Activated T-helper 1 cell treated with anti-CD3 and anti-CD28 coated beads, Interleukin-12 subunit alpha, Interleukin-12 subunit beta, Interleukin-2, Interleukin-4 antibody, amounts not matched to agents 30 ng/mL and 10 ng/mL and 1 ng/mL, durations not matched to agents 14 hours and 24 hours and 36 hours (primary cell): ENCODE measurements at regions not wholly inside any gene's neighbourhood (a gene's known extent, or its start where the extent isn't known, plus 50 kb on each side); places are given as distances from the start of the nearest gene placed in this dataset.
A peak's percentile ranks its signal among the peaks of the same experiment; 100 is the strongest.

Experiments
- DNase-seq: peaks from one replicate; pipeline ENCODE4 v3.0.0; 2021; ENCODE audit warnings: low spot score
- H3K27ac Mint-ChIP-seq: one replicate; pipeline ENCODE4 v1.8.0; 2021; ENCODE audit warnings: mild to moderate bottlenecking, mixed read lengths
- H3K27me3 Mint-ChIP-seq: one replicate; pipeline ENCODE4 v1.8.0; 2022; ENCODE audit warnings: mild to moderate bottlenecking, moderate library complexity, mixed read lengths; ENCODE audit not compliant: insufficient read depth
- H3K36me3 Mint-ChIP-seq: one replicate; pipeline ENCODE4 v1.8.0; 2021; ENCODE audit warnings: low read depth, mixed read lengths
- H3K4me1 Mint-ChIP-seq: one replicate; pipeline ENCODE4 v1.8.0; 2021; ENCODE audit warnings: low read depth, mixed read lengths
- H3K4me3 Mint-ChIP-seq: one replicate; pipeline ENCODE4 v1.8.0; 2021; ENCODE audit warnings: mild to moderate bottlenecking, moderate library complexity, mixed read lengths
- H3K9me3 Mint-ChIP-seq: one replicate; pipeline ENCODE4 v1.8.0; 2021; ENCODE audit warnings: mixed read lengths
- intact Hi-C: fragments of 100-400 bp; cut with micrococcal nuclease; formaldehyde crosslinking; loops from one replicate; pipeline ENCODE4 v1.15.1; 2024

DNA sequence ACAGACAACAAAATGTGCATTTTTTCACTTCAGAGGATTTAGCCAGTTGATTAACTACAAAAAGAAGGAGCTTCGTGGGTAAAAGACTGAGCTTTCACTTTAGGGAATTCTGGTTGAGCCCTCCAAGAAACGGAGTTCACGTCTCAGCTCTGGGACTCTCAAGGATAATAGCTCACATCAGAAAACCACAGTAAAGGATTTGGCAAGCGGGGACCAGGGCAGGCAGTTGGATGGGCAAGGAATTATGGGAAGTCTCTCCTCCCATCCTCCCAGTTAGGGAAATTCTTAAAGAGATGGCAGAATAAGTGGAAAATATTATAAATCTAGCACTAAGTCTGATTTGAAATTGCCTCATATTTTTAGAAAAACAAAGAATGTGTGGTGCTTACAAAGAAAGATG lies 188.3 kb upstream of the EOMES start:
- DNase-seq = no peak
- Mint-ChIP-seq H3K36me3 (peaks cover 5% of the 10 kb centered on the region), H3K9me3 (no peaks in the 10 kb centered on the region), H3K4me1 (peaks cover 14% of the 10 kb centered on the region), H3K27ac (no peak overlapping the region), H3K4me3 (no peak overlapping the region), H3K27me3 (no peaks in the 10 kb centered on the region)
- intact Hi-C loops = no loop called here

DNA sequence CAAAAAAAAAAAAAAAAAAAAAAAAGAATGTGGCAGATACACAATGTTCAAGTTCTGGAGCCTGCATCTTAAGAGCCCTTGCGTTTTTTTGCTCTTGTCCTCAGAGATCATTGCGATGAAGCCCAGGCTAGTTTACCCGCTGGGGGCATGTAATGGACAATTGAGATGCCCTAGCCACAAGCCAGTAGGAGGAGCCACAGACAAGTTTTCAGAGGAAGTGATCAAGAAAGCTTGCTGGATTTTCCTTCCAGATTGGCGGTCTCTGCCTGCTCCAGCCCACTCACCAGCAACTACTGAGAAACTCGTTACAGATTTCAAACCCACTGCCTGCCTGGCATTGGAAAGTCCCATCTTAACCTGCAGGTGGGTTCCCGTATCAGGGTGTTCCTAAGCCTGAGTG lies 192.1 kb upstream of the EOMES start:
- no peaks in the 10 kb centered on the region for H3K9me3 Mint-ChIP-seq
- no peak overlapping the region for H3K27ac Mint-ChIP-seq
- no peaks in the 10 kb centered on the region for H3K27me3 Mint-ChIP-seq
- H3K4me3 Mint-ChIP-seq = no peak overlapping the region
- H3K4me1 Mint-ChIP-seq = no peaks in the 10 kb centered on the region
- DNase-seq = no peak
- peaks cover under 1% of the 10 kb centered on the region for H3K36me3 Mint-ChIP-seq
- intact Hi-C loops = no loop called here

GRCh38 chr3:27923349-27924068 lies 201.4 kb upstream of the EOMES start:
- DNase-seq = no peak
- H3K9me3 Mint-ChIP-seq = peaks cover 10% of the 10 kb centered on the region
- no peaks in the 10 kb centered on the region for H3K27me3 Mint-ChIP-seq
- H3K4me3 Mint-ChIP-seq = peak overlapping the region; percentile 55
- peaks cover 52% of the 10 kb centered on the region for H3K4me1 Mint-ChIP-seq
- H3K36me3 Mint-ChIP-seq = peaks cover 11% of the 10 kb centered on the region
- peak overlapping the region; percentile 65 for H3K27ac Mint-ChIP-seq
- intact Hi-C loops = loop anchor here (1.0 to 5.0 kb wide), 6 partner anchors 17 to 403 kb away; no protein-coding TSS in a partner anchor

GRCh38 chr3:27927882-27928281 lies 205.8 kb upstream of the EOMES start:
- no peak for DNase-seq
- no peaks in the 10 kb centered on the region for H3K27me3 Mint-ChIP-seq
- H3K4me3 Mint-ChIP-seq = peak overlapping the region; percentile 62
- peaks cover 19% of the 10 kb centered on the region for H3K36me3 Mint-ChIP-seq
- peak overlapping the region; percentile 82 for H3K27ac Mint-ChIP-seq
- peaks cover 23% of the 10 kb centered on the region for H3K9me3 Mint-ChIP-seq
- intact Hi-C loops = loop anchor here (1.0 to 5.0 kb wide), 8 partner anchors 28 to 420 kb away; partner anchors contain the start of genes AZI2, CMC1 and ZCWPW2
- H3K4me1 Mint-ChIP-seq = peaks cover 63% of the 10 kb centered on the region

- Mint-ChIP-seq H3K36me3 (peaks cover 17% of the 10 kb centered on the region), H3K4me3 (peak overlapping the region; percentile 22), H3K4me1 (peaks cover 41% of the 10 kb centered on the region), H3K27ac (peak overlapping the region; percentile 34), H3K9me3 (peaks cover 23% of the 10 kb centered on the region), H3K27me3 (no peaks in the 10 kb centered on the region)
- no peak for DNase-seq
- intact Hi-C loops = loop anchor here (2.0 kb wide), 2 partner anchors 49 to 207 kb away; partner anchors contain the start of gene EOMES
These were observed 208.0 kb upstream of the EOMES start for GRCh38 chr3:27930052-27930602.

- Mint-ChIP-seq H3K36me3 (peaks cover 6% of the 10 kb centered on the region), H3K9me3 (peaks cover 15% of the 10 kb centered on the region), H3K4me3 (no peak overlapping the region), H3K4me1 (peaks cover 4% of the 10 kb centered on the region), H3K27ac (no peak overlapping the region), H3K27me3 (no peaks in the 10 kb centered on the region)
- no peak for DNase-seq
- intact Hi-C loops = no loop called here
These were observed 213.4 kb upstream of the EOMES start for GRCh38 chr3:27935492-27935891.

GRCh38 chr3:27939521-27939920 lies 217.4 kb upstream of the EOMES start:
- no peak overlapping the region for H3K4me3 Mint-ChIP-seq
- no peaks in the 10 kb centered on the region for H3K36me3 Mint-ChIP-seq
- DNase-seq = no peak
- no peaks in the 10 kb centered on the region for H3K4me1 Mint-ChIP-seq
- H3K27ac Mint-ChIP-seq = no peak overlapping the region
- no peaks in the 10 kb centered on the region for H3K9me3 Mint-ChIP-seq
- peaks cover 2% of the 10 kb centered on the region for H3K27me3 Mint-ChIP-seq
- intact Hi-C loops = no loop called here

DNA sequence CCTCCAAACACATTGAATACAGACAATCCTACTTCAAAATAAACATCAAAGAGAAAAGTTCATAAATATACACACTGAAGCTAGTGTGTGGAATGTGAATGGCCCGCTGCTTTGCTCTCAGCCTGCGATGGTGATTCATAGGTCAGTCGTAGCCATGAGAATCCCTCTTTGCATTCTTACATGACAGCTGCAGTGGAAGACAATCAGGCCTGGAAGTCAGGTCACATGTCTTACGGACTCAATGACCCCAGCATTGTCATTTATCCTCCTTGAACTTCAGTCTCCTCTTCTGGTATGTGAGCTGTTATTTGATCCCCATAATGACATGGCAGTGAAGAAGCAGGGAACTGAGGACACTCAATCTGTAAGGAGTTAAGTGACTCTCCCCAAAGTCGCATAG lies 217.8 kb upstream of the EOMES start:
- no peak overlapping the region for H3K4me3 Mint-ChIP-seq

DNA sequence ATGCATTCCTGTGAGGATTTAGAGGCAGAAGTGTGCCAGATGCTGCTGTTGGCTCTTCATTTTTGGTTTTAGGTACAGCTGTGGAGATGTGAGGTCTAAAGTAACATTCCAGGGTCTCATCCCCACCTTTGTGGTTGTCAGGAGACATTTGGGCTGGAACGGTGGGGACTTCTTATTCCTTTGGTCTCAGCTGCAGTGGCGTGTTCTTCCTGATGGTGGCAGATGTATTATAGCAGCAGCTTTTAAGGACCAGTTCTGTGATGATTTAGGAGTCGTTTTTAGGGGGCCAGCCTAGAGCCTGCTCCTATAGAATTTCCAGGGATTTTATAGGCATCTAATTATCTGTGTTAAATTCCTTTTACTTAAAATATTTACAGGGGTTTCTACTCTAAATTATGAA lies 221.0 kb upstream of the EOMES start:
- no peak overlapping the region for H3K4me3 Mint-ChIP-seq
- intact Hi-C loops = no loop called here
- H3K27me3 Mint-ChIP-seq = peaks cover 2% of the 10 kb centered on the region
- H3K36me3 Mint-ChIP-seq = no peaks in the 10 kb centered on the region
- no peaks in the 10 kb centered on the region for H3K9me3 Mint-ChIP-seq
- no peak for DNase-seq
- no peak overlapping the region for H3K27ac Mint-ChIP-seq
- no peaks in the 10 kb centered on the region for H3K4me1 Mint-ChIP-seq

More for the DNA sequence above, 217.8 kb upstream of the EOMES start:
- no peak for DNase-seq
- Mint-ChIP-seq H3K27ac (no peak overlapping the region), H3K36me3 (no peaks in the 10 kb centered on the region), H3K4me1 (no peaks in the 10 kb centered on the region), H3K27me3 (peaks cover 2% of the 10 kb centered on the region), H3K9me3 (no peaks in the 10 kb centered on the region)
- intact Hi-C loops = no loop called here

DNA sequence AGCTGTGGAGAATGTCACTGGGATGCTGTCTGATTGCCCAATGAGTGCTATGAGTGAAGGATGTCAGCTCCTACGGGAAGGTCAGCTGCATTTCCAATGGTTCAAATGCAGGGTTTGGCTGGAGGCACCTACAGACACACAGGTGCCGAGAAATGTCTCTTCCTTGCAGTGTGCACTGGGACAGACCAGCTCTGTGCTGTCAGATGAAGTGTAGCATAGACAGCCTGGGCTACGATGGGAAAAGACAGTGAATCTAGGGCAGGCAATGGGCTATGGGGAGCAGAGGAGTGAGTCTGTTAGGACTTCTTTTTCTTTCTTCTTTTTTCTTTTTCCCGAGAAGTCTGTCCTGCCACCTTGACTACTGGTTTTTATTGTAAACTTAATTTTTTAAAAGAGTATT lies 223.1 kb upstream of the EOMES start:
- Mint-ChIP-seq H3K4me3 (no peak overlapping the region), H3K27me3 (peaks cover 2% of the 10 kb centered on the region), H3K36me3 (no peaks in the 10 kb centered on the region), H3K9me3 (peaks cover 8% of the 10 kb centered on the region), H3K27ac (no peak overlapping the region), H3K4me1 (no peaks in the 10 kb centered on the region)
- no peak for DNase-seq
- intact Hi-C loops = no loop called here

GRCh38 chr3:27960133-27960532 lies 238.0 kb upstream of the EOMES start:
- Mint-ChIP-seq H3K27me3 (no peaks in the 10 kb centered on the region), H3K36me3 (no peaks in the 10 kb centered on the region), H3K9me3 (peaks cover 4% of the 10 kb centered on the region), H3K4me3 (no peak overlapping the region), H3K4me1 (peaks cover 20% of the 10 kb centered on the region), H3K27ac (no peak overlapping the region)
- DNase-seq = no peak
- intact Hi-C loops = loop anchor here (2.0 kb wide), 2 partner anchors 19 to 31 kb away; no protein-coding TSS in a partner anchor

DNA sequence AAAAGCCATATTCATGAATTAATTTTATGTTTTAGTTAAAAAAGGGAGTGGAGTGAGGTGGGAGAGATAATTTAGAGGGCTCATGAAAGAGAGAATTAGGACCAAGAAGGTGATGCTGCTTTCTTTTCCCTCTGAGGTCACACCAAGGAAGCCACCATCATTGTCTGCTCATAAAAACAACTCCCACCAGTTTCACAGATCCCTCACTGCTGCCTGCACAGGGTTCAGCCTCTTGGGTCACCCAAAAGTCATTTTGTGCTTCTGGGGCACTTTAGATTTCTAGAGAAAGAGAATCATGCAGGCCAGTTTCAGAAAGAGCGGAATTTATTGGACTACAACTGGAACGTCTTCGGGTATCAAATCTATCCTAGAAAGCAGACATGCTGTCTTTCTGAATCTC lies 241.4 kb upstream of the EOMES start:
- intact Hi-C loops = loop anchor here (1.0 kb wide), 1 partner anchor 40 kb away; no protein-coding TSS in a partner anchor
- Mint-ChIP-seq H3K4me3 (no peak overlapping the region), H3K9me3 (no peaks in the 10 kb centered on the region), H3K27me3 (no peaks in the 10 kb centered on the region), H3K36me3 (no peaks in the 10 kb centered on the region), H3K4me1 (peaks cover 20% of the 10 kb centered on the region), H3K27ac (peak overlapping the region; percentile 5)
- no peak for DNase-seq

- intact Hi-C loops = no loop called here
- Mint-ChIP-seq H3K27ac (no peak overlapping the region), H3K4me1 (no peaks in the 10 kb centered on the region), H3K27me3 (no peaks in the 10 kb centered on the region), H3K4me3 (no peak overlapping the region), H3K36me3 (no peaks in the 10 kb centered on the region), H3K9me3 (peaks cover 7% of the 10 kb centered on the region)
- DNase-seq = no peak
These were observed 249.5 kb upstream of the EOMES start for GRCh38 chr3:27971600-27971999.
